Amniotic stem cell (primary cell): ENCODE measurements at regions not wholly inside any gene's neighbourhood (a gene's known extent, or its start where the extent isn't known, plus 50 kb on each side); places are given as distances from the start of the nearest gene placed in this dataset.
"Not testable (repeated sequence)": the region's sequence is repeated elsewhere in the genome, so short reads cannot be mapped to it uniquely, and the experiment has no call there.

Experiments used
- DNase-seq: peaks from one replicate; lab custom pipeline; 2025; lab: John Stamatoyannopoulos, UW

GRCh38 chr5:127216143-127216542 is 74.5 kb upstream of the MEGF10 start:
- no peak for DNase-seq

GRCh38 chr5:127216898-127217675 is 73.5 kb upstream of the MEGF10 start:
- DNase-seq = no peak

GRCh38 chr5:127221936-127222335 is 68.7 kb upstream of the MEGF10 start:
- DNase-seq = not testable (repeated sequence)

- not testable (repeated sequence) for DNase-seq
These were observed 67.9 kb upstream of the MEGF10 start for GRCh38 chr5:127222571-127223156.

GRCh38 chr5:127223256-127223974 is 67.2 kb upstream of the MEGF10 start:
- DNase-seq = no peak

- no peak for DNase-seq
These were observed 62.7 kb upstream of the MEGF10 start for GRCh38 chr5:127227881-127228280.

- no peak for DNase-seq
These were observed 61.9 kb upstream of the MEGF10 start for GRCh38 chr5:127228540-127229184.

GRCh38 chr5:127229185-127229889 is 61.3 kb upstream of the MEGF10 start:
- DNase-seq = peak; percentile 2

GRCh38 chr5:127231118-127231517 is 59.5 kb upstream of the MEGF10 start:
- no peak for DNase-seq

GRCh38 chr5:127233590-127233989 is 57.0 kb upstream of the MEGF10 start:
- DNase-seq = no peak

GRCh38 chr5:127235136-127235535 is 55.5 kb upstream of the MEGF10 start:
- no peak for DNase-seq

GRCh38 chr5:127236254-127236653 is 54.3 kb upstream of the MEGF10 start:
- no peak for DNase-seq
